K562 (cell line): ENCODE measurements at regions not wholly inside any gene's neighbourhood (a gene's known extent, or its start where the extent isn't known, plus 50 kb on each side); places are given as distances from the start of the nearest gene placed in this dataset.

Source experiments
- ATAC-seq: fragments of 200-7000 bp; cut with Tn5 transposase; 3 replicates; pipeline ENCODE4 v1.9.1; 2020; ENCODE audit warnings: moderate library complexity
- BruUV-seq: library from RNA; stranded (reverse); fragments of 400-500 nt; replicated peaks from 2 replicates; lab custom pipeline; 2021; lab: Mats Ljungman, UMichigan
- CTCF ChIA-PET: fragments of 300-600 bp; formaldehyde crosslinking; extraction: SDS; loops from one replicate; lab custom pipeline; 2021; ENCODE audit warnings: low intra/inter-chr PET ratio; lab: Yijun Ruan, JAX
- POLR2A ChIA-PET: fragments of 300-600, 350-650 bp; sonication (Branson Sonifier 250); formaldehyde crosslinking; extraction: SDS; loops from one replicate; lab custom pipeline; 2021; ENCODE audit warnings: antibody characterized with exemption, inconsistent platforms; lab: Yijun Ruan, JAX
- DNase-seq, 4 experiments: peaks; one replicate each; pipeline versions ENCODE4 v3.0.0 to v3.0.0-alpha.2; 2011 to 2018; ENCODE audit warnings: low spot score in 3 of 4, mixed read lengths in 3 of 4; ENCODE audit errors: extremely low read depth in 1 of 4
- FAIRE-seq: peaks from 2 replicates; lab custom pipeline; 2011; peaks lifted over from hg19 to GRCh38; lab: Jason Lieb, UNC
- H2AFZ ChIP-seq: 2 replicates; pipeline ENCODE4 v1.6.0; 2011; ENCODE audit warnings: low read depth, low read length, control low read depth, inconsistent platforms
- H3K27ac ChIP-seq: fragments of 200-600 bp; 3 replicates; pipeline ENCODE4 v1.8.0; 2011; ENCODE audit warnings: low read depth, mild to moderate bottlenecking, control low read depth, inconsistent platforms, low read length, moderate library complexity, mixed read lengths; ENCODE audit errors: extremely low read depth
- H3K27me3 ChIP-seq, 2 experiments: fragments of 300-600 bp in 1 of 2; 2 replicates in 1 of 2; 3 replicates in 1 of 2; pipeline versions ENCODE4 v1.6.0 to v1.8.0; 2011; ENCODE audit warnings: inconsistent platforms in 2 of 2, low read length in 2 of 2, mild to moderate bottlenecking in 1 of 2, mixed read lengths in 1 of 2, moderate library complexity in 1 of 2; ENCODE audit not compliant: control insufficient read depth in 2 of 2, insufficient read depth in 2 of 2
- H3K36me3 ChIP-seq: fragments of 300-600 bp; 3 replicates; pipeline ENCODE4 v1.8.0; 2011; ENCODE audit warnings: mild to moderate bottlenecking, low read length, inconsistent platforms; ENCODE audit not compliant: control insufficient read depth, insufficient read depth
- H3K4me1 ChIP-seq, 2 experiments: fragments of 200-600 bp in 1 of 2; replicated peaks in 1 of 2; 2 replicates in 1 of 2; 3 replicates in 1 of 2; pipeline versions ENCODE4 v1.5.1 to v1.8.0; 2011; ENCODE audit warnings: inconsistent platforms in 2 of 2, low read length in 2 of 2, mild to moderate bottlenecking in 1 of 2, mixed read lengths in 1 of 2, moderate library complexity in 1 of 2; ENCODE audit not compliant: control insufficient read depth in 2 of 2, insufficient read depth in 2 of 2
- H3K4me2 ChIP-seq: 2 replicates; pipeline ENCODE4 v1.6.1; 2011; ENCODE audit warnings: low read length, control low read depth, inconsistent platforms, mixed read lengths; ENCODE audit not compliant: insufficient read depth
- H3K4me3 ChIP-seq: fragments of 200-600 bp; sonication (generic), shearing (Covaris generic); 2 replicates; pipeline ENCODE4 v1.5.1; 2016; ENCODE audit warnings: control low read depth, inconsistent platforms
- H3K79me2 ChIP-seq: fragments of 200-600 bp; 3 replicates; pipeline ENCODE4 v1.8.0; 2011; ENCODE audit warnings: low read length, inconsistent platforms; ENCODE audit not compliant: control insufficient read depth, insufficient read depth
- H3K9ac ChIP-seq, 2 experiments: 2 replicates each; pipeline versions ENCODE4 v1.6.0 to v1.6.1; 2011; ENCODE audit warnings: low read depth in 2 of 2, low read length in 2 of 2, control low read depth in 1 of 2, inconsistent platforms in 1 of 2, mild to moderate bottlenecking in 1 of 2, mixed read lengths in 1 of 2; ENCODE audit not compliant: insufficient read depth in 1 of 2
- H3K9me1 ChIP-seq: one replicate; pipeline ENCODE4 v1.6.0; 2011; ENCODE audit warnings: inconsistent platforms, mild to moderate bottlenecking, low read length, moderate library complexity; ENCODE audit not compliant: control insufficient read depth, insufficient read depth
- H3K9me3 ChIP-seq: replicated peaks from 2 replicates; pipeline ENCODE4 v1.5.1; 2011; ENCODE audit warnings: low read depth, low read length, inconsistent platforms; ENCODE audit not compliant: control insufficient read depth, insufficient read depth
- H4K20me1 ChIP-seq: replicated peaks from 2 replicates; pipeline ENCODE4 v1.6.1; 2011; ENCODE audit warnings: low read length, inconsistent platforms, mixed read lengths; ENCODE audit not compliant: control insufficient read depth, insufficient read depth
- ATF7 ChIP-seq: fragments of 450-650 bp; IDR thresholded peaks from 2 replicates; pipeline ENCODE4 v1.7.1; 2014; ENCODE audit warnings: mild to moderate bottlenecking, moderate library complexity
- CEBPB ChIP-seq: fragments of 450-650 bp; IDR thresholded peaks from 2 replicates; pipeline ENCODE4 v1.6.1; 2016; ENCODE audit warnings: missing genetic modification characterization, missing compliant biosample characterization
- CEBPG ChIP-seq, 3 experiments: fragments of 200-800 bp in 1 of 3; sonication (Bioruptor generic) in 1 of 3; sonication (generic) in 1 of 3; formaldehyde crosslinking in 1 of 3; IDR thresholded peaks in 2 of 3; conservative IDR thresholded peaks in 1 of 3; 2 replicates each; pipeline versions ENCODE4 v1.6.1 to v1.8.0; 2016 to 2022; ENCODE audit warnings: missing compliant biosample characterization in 2 of 3, missing genetic modification characterization in 2 of 3, mild to moderate bottlenecking in 1 of 3, missing genetic modification reagents in 1 of 3
- CTBP1 ChIP-seq: fragments of 450-650 bp; IDR thresholded peaks from 2 replicates; pipeline ENCODE4 v1.6.1; 2016; ENCODE audit warnings: borderline replicate concordance
- KAT8 ChIP-seq: fragments of 450-650 bp; IDR thresholded peaks from 2 replicates; pipeline ENCODE4 v1.6.1; 2016; ENCODE audit warnings: low read depth, mild to moderate bottlenecking
- KHSRP ChIP-seq: fragments of 450-650 bp; IDR thresholded peaks from 2 replicates; pipeline ENCODE4 v1.6.1; 2017
- MYC ChIP-seq, 2 experiments: fragments of 250-450 bp in 1 of 2; sonication (Bioruptor Pico) in 1 of 2; IDR thresholded peaks; 2 replicates each; pipeline versions ENCODE4 v1.5.1 to v1.6.1; 2012 to 2021; ENCODE audit warnings: low read depth in 2 of 2, borderline replicate concordance in 1 of 2, improper control_type of control experiment in 1 of 2, low read length in 1 of 2, mild to moderate bottlenecking in 1 of 2, moderate library complexity in 1 of 2
- PTBP1 ChIP-seq: fragments of 200-400 bp; formaldehyde crosslinking; IDR thresholded peaks from 2 replicates; pipeline ENCODE4 v1.6.1; 2017; ENCODE audit warnings: low read depth, low read length
- RAD51 ChIP-seq: fragments of 450-650 bp; IDR thresholded peaks from 2 replicates; pipeline ENCODE4 v1.7.1; 2016; ENCODE audit warnings: low read depth, mild to moderate bottlenecking, borderline replicate concordance
- in situ Hi-C: fragments of 300-500 bp; cut with MboI; formaldehyde crosslinking; loops from 4 replicates; pipeline ENCODE4 v1.15.0; 2018; ENCODE audit warnings: inconsistent platforms, mixed read lengths
- intact Hi-C: fragments of 100-400 bp; cut with micrococcal nuclease; formaldehyde crosslinking; loops from 2 replicates; pipeline ENCODE4 v1.14.2; 2022
- TF ChIP-seq, protein P1 (sequence below): sonication (generic); formaldehyde crosslinking; IDR thresholded peaks from 2 replicates; pipeline ENCODE4 v1.5.0; 2020; ENCODE audit warnings: missing genetic modification reagents
- TF ChIP-seq, protein P2 (sequence below): sonication (generic); formaldehyde crosslinking; IDR thresholded peaks from 2 replicates; pipeline ENCODE4 v1.9.0; 2022; ENCODE audit warnings: mild to moderate bottlenecking, missing genetic modification reagents
- TF ChIP-seq, protein P3 (sequence below), 2 experiments: fragments of 450-650 bp in 1 of 2; sonication (generic) in 1 of 2; formaldehyde crosslinking in 1 of 2; IDR thresholded peaks in 1 of 2; conservative IDR thresholded peaks in 1 of 2; 2 replicates each; pipeline versions ENCODE4 v1.6.1 to v1.8.1; 2016 to 2023; ENCODE audit warnings: mild to moderate bottlenecking in 2 of 2, moderate library complexity in 2 of 2, inconsistent platforms in 1 of 2, missing genetic modification reagents in 1 of 2

DNA sequence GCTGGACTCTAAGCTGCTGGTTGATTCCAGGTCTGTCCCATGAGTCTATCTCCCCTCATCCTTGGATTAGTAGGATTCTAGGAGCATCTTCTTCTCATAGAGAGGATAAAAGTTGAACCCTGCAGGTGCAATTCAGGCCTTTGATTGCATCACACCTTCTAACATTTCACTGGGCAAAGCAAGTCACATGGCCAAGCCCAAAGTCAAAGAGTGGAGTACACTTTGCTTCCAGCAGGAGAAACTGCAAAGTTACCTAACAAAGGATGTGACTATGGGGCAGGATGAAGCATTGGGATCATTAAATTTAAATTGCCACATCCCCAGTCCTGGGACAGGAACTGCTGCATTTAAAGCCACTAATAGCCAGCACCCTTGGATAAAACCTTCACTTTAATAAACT lies 51.0 kb upstream of the EGFLAM start:
- Histone ChIP-seq H3K27ac (no peak overlapping the region), H3K4me1 (no peaks in the 10 kb centered on the region), H4K20me1 (no peaks in the 10 kb centered on the region), H2AFZ (no peak overlapping the region), H3K4me3 (no peak overlapping the region), H3K79me2 (no peaks in the 10 kb centered on the region), H3K36me3 (no peaks in the 10 kb centered on the region), H3K27me3 (no peaks in the 10 kb centered on the region), H3K9me3 (no peaks in the 10 kb centered on the region), H3K9ac (no peak overlapping the region), H3K4me2 (no peak overlapping the region), H3K9me1 (no peaks in the 10 kb centered on the region)
- BruUV-seq: no TSS peak
- no peak for DNase-seq
- no peak for FAIRE-seq
- intact Hi-C loops: loop anchor here (5.0 kb wide), 1 partner anchor 715 kb away; no protein-coding TSS in a partner anchor
- peak; percentile 89 for ATAC-seq
- in situ Hi-C loops: no loop called here
- CTCF ChIA-PET: no interaction called here
- TF ChIP-seq KHSRP (no peak), MYC (IDR thresholded peaks at IDR 0.05; ENCODE audit: low read depth, low read length) (0 out of 2 replicates have a peak, but pooled peaks have one; percentile 29), MYC (CRISPR knock-in tag; IDR thresholded peaks at IDR 0.05; ENCODE audit: borderline replicate concordance, low read depth) (no peak), CTBP1 (peak; percentile 39; the same call in 1 of the 2 replicates), CEBPG (CRISPR knock-in tag; IDR thresholded peaks at IDR 0.05) (peak; percentile 48; the same call in 1 of the 2 replicates), CEBPG (tag; conservative IDR thresholded peaks at IDR 0.05 in 1 of 2, IDR thresholded peaks at IDR 0.05 in 1 of 2) (peak; percentile 85 to 92), KAT8 (no peak), CEBPB (tag) (peak; percentile 88), RAD51 (peak; percentile 63), ATF7 (0 out of 2 replicates have a peak, but pooled peaks have one; percentile 18), PTBP1 (no peak)
- TF ChIP-seq, protein P1, sequence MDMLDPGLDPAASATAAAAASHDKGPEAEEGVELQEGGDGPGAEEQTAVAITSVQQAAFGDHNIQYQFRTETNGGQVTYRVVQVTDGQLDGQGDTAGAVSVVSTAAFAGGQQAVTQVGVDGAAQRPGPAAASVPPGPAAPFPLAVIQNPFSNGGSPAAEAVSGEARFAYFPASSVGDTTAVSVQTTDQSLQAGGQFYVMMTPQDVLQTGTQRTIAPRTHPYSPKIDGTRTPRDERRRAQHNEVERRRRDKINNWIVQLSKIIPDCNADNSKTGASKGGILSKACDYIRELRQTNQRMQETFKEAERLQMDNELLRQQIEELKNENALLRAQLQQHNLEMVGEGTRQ (CRISPR knock-in tag): peak; percentile 83
- TF ChIP-seq, protein P2, sequence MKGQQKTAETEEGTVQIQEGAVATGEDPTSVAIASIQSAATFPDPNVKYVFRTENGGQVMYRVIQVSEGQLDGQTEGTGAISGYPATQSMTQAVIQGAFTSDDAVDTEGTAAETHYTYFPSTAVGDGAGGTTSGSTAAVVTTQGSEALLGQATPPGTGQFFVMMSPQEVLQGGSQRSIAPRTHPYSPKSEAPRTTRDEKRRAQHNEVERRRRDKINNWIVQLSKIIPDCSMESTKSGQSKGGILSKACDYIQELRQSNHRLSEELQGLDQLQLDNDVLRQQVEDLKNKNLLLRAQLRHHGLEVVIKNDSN: peak; percentile 47
- TF ChIP-seq, protein P3, sequence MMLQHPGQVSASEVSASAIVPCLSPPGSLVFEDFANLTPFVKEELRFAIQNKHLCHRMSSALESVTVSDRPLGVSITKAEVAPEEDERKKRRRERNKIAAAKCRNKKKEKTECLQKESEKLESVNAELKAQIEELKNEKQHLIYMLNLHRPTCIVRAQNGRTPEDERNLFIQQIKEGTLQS (IDR thresholded peaks at IDR 0.05): peak; percentile 81
- TF ChIP-seq, protein P3 (CRISPR knock-in tag; conservative IDR thresholded peaks at IDR 0.05): no peak
- POLR2A ChIA-PET: no interaction called here
